OCI-LY1 (cell line): ENCODE measurements at regions not wholly inside any gene's neighbourhood (a gene's known extent, or its start where the extent isn't known, plus 50 kb on each side); places are given as distances from the start of the nearest gene placed in this dataset.

Experiments used
- H2AFZ ChIP-seq: fragments of 200-600 bp; sonication (generic), shearing (Covaris generic); 2 replicates; pipeline ENCODE4 v1.6.0; 2014; ENCODE audit warnings: antibody characterized with exemption, mild to moderate bottlenecking, low read length
- H3F3A ChIP-seq: fragments of 200-600 bp; sonication (generic), shearing (Covaris generic); 2 replicates; pipeline ENCODE4 v1.6.0; 2014; ENCODE audit warnings: mild to moderate bottlenecking, antibody characterized with exemption, low read length, moderate library complexity; ENCODE audit not compliant: insufficient read depth
- H3K27ac ChIP-seq: fragments of 200-600 bp; sonication (generic); 2 replicates; pipeline ENCODE4 v1.5.1; 2014; ENCODE audit warnings: low read length, mixed run types, mild to moderate bottlenecking, low read depth; ENCODE audit not compliant: poor library complexity, severe bottlenecking
- H3K27me3 ChIP-seq: fragments of 200-600 bp; sonication (generic); 2 replicates; pipeline ENCODE4 v1.6.0; 2014; ENCODE audit warnings: antibody characterized with exemption, mild to moderate bottlenecking, low read length, moderate library complexity; ENCODE audit not compliant: insufficient read depth
- H3K36me3 ChIP-seq: fragments of 200-600 bp; sonication (generic); 2 replicates; pipeline ENCODE4 v1.6.1; 2014; ENCODE audit warnings: mild to moderate bottlenecking, antibody characterized with exemption, low read length, moderate library complexity, mixed read lengths; ENCODE audit not compliant: insufficient read depth
- H3K4me1 ChIP-seq: fragments of 200-600 bp; sonication (generic); 2 replicates; pipeline ENCODE4 v1.5.1; 2014; ENCODE audit warnings: mild to moderate bottlenecking, low read length, moderate library complexity; ENCODE audit not compliant: insufficient read depth, severe bottlenecking
- H3K4me2 ChIP-seq: fragments of 200-600 bp; sonication (generic), shearing (Covaris generic); 2 replicates; pipeline ENCODE4 v1.6.1; 2014; ENCODE audit warnings: low read length
- H3K4me3 ChIP-seq: fragments of 200-600 bp; sonication (generic); 2 replicates; pipeline ENCODE4 v1.5.1; 2014; ENCODE audit warnings: low read length, low read depth, mild to moderate bottlenecking, mixed read lengths; ENCODE audit not compliant: poor library complexity, severe bottlenecking
- H3K79me2 ChIP-seq: fragments of 200-600 bp; shearing (Covaris generic); 2 replicates; pipeline ENCODE4 v1.6.1; 2016; ENCODE audit warnings: mixed run types, low read length, mixed read lengths; ENCODE audit not compliant: insufficient read depth
- H3K9ac ChIP-seq: fragments of 200-600 bp; sonication (generic), shearing (Covaris generic); 2 replicates; pipeline ENCODE4 v1.6.1; 2014; ENCODE audit warnings: mild to moderate bottlenecking, low read length, mixed read lengths
- H3K9me2 ChIP-seq: fragments of 200-600 bp; sonication (generic), shearing (Covaris generic); 2 replicates; pipeline ENCODE4 v1.6.1; 2014; ENCODE audit warnings: low read depth, mild to moderate bottlenecking, low read length, mixed read lengths
- H3K9me3 ChIP-seq: fragments of 200-600 bp; shearing (Covaris generic); 2 replicates; pipeline ENCODE4 v1.6.1; 2014; ENCODE audit warnings: low read length, mixed read lengths
- H4K20me1 ChIP-seq: fragments of 200-600 bp; sonication (generic), shearing (Covaris generic); 2 replicates; pipeline ENCODE4 v1.6.0; 2016; ENCODE audit warnings: mild to moderate bottlenecking, low read length; ENCODE audit not compliant: insufficient read depth
- EZH2 ChIP-seq: fragments of 200-600 bp; sonication (generic), shearing (Covaris generic); IDR thresholded peaks from 2 replicates; pipeline ENCODE4 v1.8.0; 2017; ENCODE audit warnings: borderline replicate concordance, mixed run types, mild to moderate bottlenecking, antibody characterized with exemption, low read length, moderate library complexity, mixed read lengths
- TF ChIP-seq, protein P1 (sequence below): fragments of 200-600 bp; sonication (generic), shearing (Covaris generic); IDR thresholded peaks from 2 replicates; pipeline ENCODE4 v1.5.1; 2017; ENCODE audit warnings: mild to moderate bottlenecking, antibody characterized with exemption, low read length, moderate library complexity, mixed read lengths

DNA sequence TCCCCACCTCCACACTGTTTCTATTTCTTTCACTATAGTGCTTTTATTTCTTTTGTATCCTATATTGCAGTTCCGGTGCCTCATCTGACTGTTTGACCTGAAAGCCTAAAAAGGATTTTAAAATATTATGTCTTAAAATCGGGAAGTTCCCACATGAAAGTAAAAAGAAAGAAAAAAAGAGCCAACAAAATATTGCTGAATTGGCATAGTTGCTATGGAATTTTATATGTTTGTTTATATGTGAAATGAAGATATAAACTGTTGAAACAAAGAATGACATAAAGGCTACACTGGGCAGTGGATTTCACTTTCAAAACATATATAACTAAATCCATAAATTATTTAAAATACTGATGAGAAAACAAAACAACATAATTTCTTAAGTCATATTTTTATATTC, 1383.7 kb downstream of the C4orf33 start:
- Histone ChIP-seq H2AFZ (no peak overlapping the region), H4K20me1 (no peaks in the 10 kb centered on the region), H3F3A (no peaks in the 10 kb centered on the region), H3K4me1 (peaks cover 4% of the 10 kb centered on the region), H3K36me3 (no peaks in the 10 kb centered on the region), H3K9ac (no peak overlapping the region), H3K4me3 (no peak overlapping the region), H3K4me2 (no peak overlapping the region), H3K9me2 (no peaks in the 10 kb centered on the region), H3K9me3 (peaks cover 12% of the 10 kb centered on the region; the same call in 1 of the 2 replicates), H3K27ac (no peak overlapping the region), H3K27me3 (no peaks in the 10 kb centered on the region), H3K79me2 (no peaks in the 10 kb centered on the region)
- TF ChIP-seq, protein P1, sequence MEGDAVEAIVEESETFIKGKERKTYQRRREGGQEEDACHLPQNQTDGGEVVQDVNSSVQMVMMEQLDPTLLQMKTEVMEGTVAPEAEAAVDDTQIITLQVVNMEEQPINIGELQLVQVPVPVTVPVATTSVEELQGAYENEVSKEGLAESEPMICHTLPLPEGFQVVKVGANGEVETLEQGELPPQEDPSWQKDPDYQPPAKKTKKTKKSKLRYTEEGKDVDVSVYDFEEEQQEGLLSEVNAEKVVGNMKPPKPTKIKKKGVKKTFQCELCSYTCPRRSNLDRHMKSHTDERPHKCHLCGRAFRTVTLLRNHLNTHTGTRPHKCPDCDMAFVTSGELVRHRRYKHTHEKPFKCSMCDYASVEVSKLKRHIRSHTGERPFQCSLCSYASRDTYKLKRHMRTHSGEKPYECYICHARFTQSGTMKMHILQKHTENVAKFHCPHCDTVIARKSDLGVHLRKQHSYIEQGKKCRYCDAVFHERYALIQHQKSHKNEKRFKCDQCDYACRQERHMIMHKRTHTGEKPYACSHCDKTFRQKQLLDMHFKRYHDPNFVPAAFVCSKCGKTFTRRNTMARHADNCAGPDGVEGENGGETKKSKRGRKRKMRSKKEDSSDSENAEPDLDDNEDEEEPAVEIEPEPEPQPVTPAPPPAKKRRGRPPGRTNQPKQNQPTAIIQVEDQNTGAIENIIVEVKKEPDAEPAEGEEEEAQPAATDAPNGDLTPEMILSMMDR: no peak
- no peak for TF ChIP-seq EZH2

DNA sequence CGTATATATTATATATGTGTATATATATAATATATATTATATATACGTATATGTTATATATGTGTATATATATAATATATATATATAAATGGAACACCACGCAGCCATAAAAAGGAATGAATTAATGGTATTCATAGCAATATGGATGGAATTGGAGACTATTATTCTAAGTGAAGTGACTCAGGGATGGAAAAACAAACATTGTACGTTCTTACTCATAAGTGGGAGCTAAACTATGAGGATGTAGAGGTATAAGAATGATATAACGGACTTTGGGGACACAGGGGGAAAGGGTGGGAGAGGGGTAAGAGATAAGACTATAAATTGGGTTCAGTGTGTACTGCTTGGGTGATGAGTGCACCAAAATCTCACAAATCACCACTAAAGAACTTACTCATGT, 1388.9 kb downstream of the C4orf33 start:
- Histone ChIP-seq H3K4me1 (peaks cover 13% of the 10 kb centered on the region), H4K20me1 (no peaks in the 10 kb centered on the region), H3K9me2 (no peaks in the 10 kb centered on the region), H3K9me3 (no peaks in the 10 kb centered on the region), H2AFZ (no peak overlapping the region), H3K9ac (no peak overlapping the region), H3K4me2 (no peak overlapping the region), H3K4me3 (no peak overlapping the region), H3K79me2 (no peaks in the 10 kb centered on the region), H3K27me3 (no peaks in the 10 kb centered on the region), H3F3A (no peaks in the 10 kb centered on the region), H3K27ac (no peak overlapping the region), H3K36me3 (no peaks in the 10 kb centered on the region)
- TF ChIP-seq, protein P1: no peak
- no peak for TF ChIP-seq EZH2

DNA sequence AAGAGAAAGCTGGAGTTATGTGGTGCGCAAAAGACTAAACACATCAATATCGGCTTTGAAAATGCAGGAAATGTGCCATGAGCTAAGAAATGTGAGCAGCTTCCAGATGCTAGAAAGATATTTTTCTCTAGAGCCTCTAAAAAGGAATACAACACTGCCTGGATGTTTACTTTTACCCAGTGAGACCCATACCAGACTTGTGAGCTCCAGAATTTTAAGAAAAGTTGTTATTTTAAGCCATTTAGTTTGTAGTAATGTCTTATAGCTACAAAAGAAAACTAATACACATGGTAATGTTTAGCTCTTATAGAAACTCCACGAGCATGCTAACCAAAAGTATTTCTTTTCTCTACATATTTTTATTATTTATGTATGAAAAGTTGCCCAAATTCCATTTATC, 1389.4 kb downstream of the C4orf33 start:
- Histone ChIP-seq H3K4me2 (no peak overlapping the region), H3K27me3 (no peaks in the 10 kb centered on the region), H3K36me3 (no peaks in the 10 kb centered on the region), H2AFZ (peak overlapping the region; percentile 84; the same call in 1 of the 2 replicates), H4K20me1 (no peaks in the 10 kb centered on the region), H3K27ac (no peak overlapping the region), H3K9me2 (no peaks in the 10 kb centered on the region), H3F3A (no peaks in the 10 kb centered on the region), H3K9me3 (no peaks in the 10 kb centered on the region), H3K4me3 (no peak overlapping the region), H3K9ac (no peak overlapping the region), H3K79me2 (no peaks in the 10 kb centered on the region), H3K4me1 (peaks cover 13% of the 10 kb centered on the region)
- TF ChIP-seq, protein P1: no peak
- TF ChIP-seq EZH2: no peak
